GM12873 (cell line): ENCODE measurements at regions not wholly inside any gene's neighbourhood (a gene's known extent, or its start where the extent isn't known, plus 50 kb on each side); places are given as distances from the start of the nearest gene placed in this dataset.

Experiments
- TF ChIP-seq, protein P1 (sequence below): IDR thresholded peaks from 2 replicates; pipeline ENCODE4 v1.5.1; 2012; ENCODE audit warnings: low read depth, mild to moderate bottlenecking, moderate library complexity, low read length, control low read depth; ENCODE audit not compliant: insufficient read depth; ENCODE audit errors: missing control alignments

GRCh38 chr4:62917649-62918048 is 1491.6 kb downstream of the TECRL start:
- TF ChIP-seq, protein P1, sequence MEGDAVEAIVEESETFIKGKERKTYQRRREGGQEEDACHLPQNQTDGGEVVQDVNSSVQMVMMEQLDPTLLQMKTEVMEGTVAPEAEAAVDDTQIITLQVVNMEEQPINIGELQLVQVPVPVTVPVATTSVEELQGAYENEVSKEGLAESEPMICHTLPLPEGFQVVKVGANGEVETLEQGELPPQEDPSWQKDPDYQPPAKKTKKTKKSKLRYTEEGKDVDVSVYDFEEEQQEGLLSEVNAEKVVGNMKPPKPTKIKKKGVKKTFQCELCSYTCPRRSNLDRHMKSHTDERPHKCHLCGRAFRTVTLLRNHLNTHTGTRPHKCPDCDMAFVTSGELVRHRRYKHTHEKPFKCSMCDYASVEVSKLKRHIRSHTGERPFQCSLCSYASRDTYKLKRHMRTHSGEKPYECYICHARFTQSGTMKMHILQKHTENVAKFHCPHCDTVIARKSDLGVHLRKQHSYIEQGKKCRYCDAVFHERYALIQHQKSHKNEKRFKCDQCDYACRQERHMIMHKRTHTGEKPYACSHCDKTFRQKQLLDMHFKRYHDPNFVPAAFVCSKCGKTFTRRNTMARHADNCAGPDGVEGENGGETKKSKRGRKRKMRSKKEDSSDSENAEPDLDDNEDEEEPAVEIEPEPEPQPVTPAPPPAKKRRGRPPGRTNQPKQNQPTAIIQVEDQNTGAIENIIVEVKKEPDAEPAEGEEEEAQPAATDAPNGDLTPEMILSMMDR, result no peak

- TF ChIP-seq, protein P1, result no peak
These were observed 1494.5 kb downstream of the TECRL start for GRCh38 chr4:62914758-62915157.

- TF ChIP-seq, protein P1, result no peak
These were observed 1496.2 kb downstream of the TECRL start for GRCh38 chr4:62913065-62913464.

DNA sequence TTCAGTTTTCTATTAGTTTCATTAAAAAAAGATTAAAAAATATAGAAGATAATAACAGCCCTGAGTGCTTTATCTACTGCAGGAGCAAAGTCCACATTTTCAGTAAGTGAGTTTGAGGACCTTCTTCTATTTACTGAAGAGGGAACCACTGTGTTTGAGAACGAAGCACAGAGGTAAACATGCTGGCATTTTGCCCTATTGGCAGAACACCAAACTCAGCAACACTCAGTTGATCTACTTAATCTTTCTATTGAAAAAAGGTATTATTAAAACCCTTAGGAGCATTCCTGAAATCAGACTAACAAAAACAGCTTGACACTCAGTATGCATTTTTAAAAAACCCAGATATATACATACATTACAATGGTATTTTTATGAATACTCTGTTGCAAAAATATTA is 1496.7 kb downstream of the TECRL start:
- TF ChIP-seq, protein P1, result no peak

DNA sequence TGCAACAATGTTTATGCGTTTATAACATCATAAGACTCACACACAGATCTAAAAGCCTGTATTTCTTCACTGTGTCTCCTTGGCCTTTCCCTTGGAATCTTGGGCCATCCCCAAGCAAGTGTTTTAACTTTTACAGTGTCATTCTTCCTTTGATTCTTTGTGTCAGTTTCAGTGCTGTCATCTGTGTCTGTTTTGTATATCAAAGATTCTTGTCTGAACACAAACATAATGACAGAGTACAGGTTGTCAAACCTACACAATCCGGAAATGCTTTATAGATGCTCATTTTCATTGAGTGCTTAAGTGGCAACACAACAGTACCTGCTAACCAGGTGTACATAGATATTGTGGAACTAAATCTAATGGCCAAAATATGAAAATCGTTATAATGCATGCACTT is 1500.0 kb downstream of the TECRL start:
- TF ChIP-seq, protein P1, result no peak

- TF ChIP-seq, protein P1, result no peak
These were observed 1508.1 kb downstream of the TECRL start for GRCh38 chr4:62901101-62901500.

- TF ChIP-seq, protein P1, result no peak
These were observed 1509.4 kb downstream of the TECRL start for GRCh38 chr4:62899646-62900364.
